ENCODE measurements at regions not wholly inside any gene's neighbourhood (a gene's known extent, or its start where the extent isn't known, plus 50 kb on each side); places are given as distances from the start of the nearest gene placed in this dataset.

GRCh38 chr2:126558029-126558428 lies 97.9 kb upstream of the GYPC start:
- no peaks in the 10 kb centered on the region for H3K79me2 ChIP-seq (ENCODE audit: insufficient read depth, low read length)
- no peak overlapping the region for H2AFZ ChIP-seq (ENCODE audit: low read length)
- no peaks in the 10 kb centered on the region for H3K9me3 ChIP-seq (ENCODE audit: insufficient read depth, low read depth, low read length)
- no peaks in the 10 kb centered on the region for H3F3A ChIP-seq (ENCODE audit: low read depth)
- no peaks in the 10 kb centered on the region for H3K27me3 ChIP-seq (ENCODE audit: insufficient read depth, low read length, poor library complexity, severe bottlenecking)
- no peaks in the 10 kb centered on the region for H4K20me1 ChIP-seq (ENCODE audit: insufficient read depth, low read length, poor library complexity, severe bottlenecking)
- H3K36me3 ChIP-seq (ENCODE audit: insufficient read depth, low read length) = no peaks in the 10 kb centered on the region
- TF ChIP-seq, protein P1, sequence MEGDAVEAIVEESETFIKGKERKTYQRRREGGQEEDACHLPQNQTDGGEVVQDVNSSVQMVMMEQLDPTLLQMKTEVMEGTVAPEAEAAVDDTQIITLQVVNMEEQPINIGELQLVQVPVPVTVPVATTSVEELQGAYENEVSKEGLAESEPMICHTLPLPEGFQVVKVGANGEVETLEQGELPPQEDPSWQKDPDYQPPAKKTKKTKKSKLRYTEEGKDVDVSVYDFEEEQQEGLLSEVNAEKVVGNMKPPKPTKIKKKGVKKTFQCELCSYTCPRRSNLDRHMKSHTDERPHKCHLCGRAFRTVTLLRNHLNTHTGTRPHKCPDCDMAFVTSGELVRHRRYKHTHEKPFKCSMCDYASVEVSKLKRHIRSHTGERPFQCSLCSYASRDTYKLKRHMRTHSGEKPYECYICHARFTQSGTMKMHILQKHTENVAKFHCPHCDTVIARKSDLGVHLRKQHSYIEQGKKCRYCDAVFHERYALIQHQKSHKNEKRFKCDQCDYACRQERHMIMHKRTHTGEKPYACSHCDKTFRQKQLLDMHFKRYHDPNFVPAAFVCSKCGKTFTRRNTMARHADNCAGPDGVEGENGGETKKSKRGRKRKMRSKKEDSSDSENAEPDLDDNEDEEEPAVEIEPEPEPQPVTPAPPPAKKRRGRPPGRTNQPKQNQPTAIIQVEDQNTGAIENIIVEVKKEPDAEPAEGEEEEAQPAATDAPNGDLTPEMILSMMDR (conservative IDR thresholded peaks at IDR 0.05; ENCODE audit: low read length) = no peak
- TF ChIP-seq EZH2phosphoT487 (IDR thresholded peaks at IDR 0.05; ENCODE audit: borderline replicate concordance) = no peak
- H3K4me3 ChIP-seq (ENCODE audit: low read length, poor library complexity, severe bottlenecking) = no peak overlapping the region
- no peak overlapping the region for H3K9ac ChIP-seq (ENCODE audit: low read depth, low read length, poor library complexity, severe bottlenecking)
- H3K4me1 ChIP-seq (ENCODE audit: insufficient read depth, low read length, poor library complexity, severe bottlenecking) = no peaks in the 10 kb centered on the region
- no peak overlapping the region for H3K4me2 ChIP-seq (ENCODE audit: low read depth, low read length, poor library complexity, severe bottlenecking)
- no peaks in the 10 kb centered on the region for H3K9me2 ChIP-seq (replicated peaks; ENCODE audit: low read depth, low read length)

DNA sequence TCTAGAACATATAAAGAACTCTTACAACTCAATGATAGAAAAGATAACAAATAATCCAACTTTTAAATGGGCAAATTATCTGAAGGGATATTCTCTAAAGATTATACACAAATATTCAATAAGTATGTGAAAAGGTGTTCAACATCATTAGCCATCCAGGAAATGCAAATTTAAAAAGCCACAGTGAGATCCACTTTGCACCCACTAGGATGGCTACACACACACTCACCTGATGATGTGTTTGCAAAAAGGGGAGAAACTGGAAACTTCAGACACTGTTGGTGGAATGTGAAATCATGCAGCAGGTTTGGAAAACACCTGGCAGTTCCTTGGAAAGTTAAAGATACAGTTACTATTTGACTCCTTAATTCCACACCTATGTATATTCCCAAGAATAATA lies 87.2 kb upstream of the GYPC start:
- no peaks in the 10 kb centered on the region for H3K4me1 ChIP-seq (ENCODE audit: insufficient read depth, low read length, poor library complexity, severe bottlenecking)
- no peak overlapping the region for H2AFZ ChIP-seq (ENCODE audit: low read length)
- no peak overlapping the region for H3K4me3 ChIP-seq (ENCODE audit: low read length, poor library complexity, severe bottlenecking)
- H3K9me2 ChIP-seq (replicated peaks; ENCODE audit: low read depth, low read length) = no peaks in the 10 kb centered on the region
- H3K27me3 ChIP-seq (ENCODE audit: insufficient read depth, low read length, poor library complexity, severe bottlenecking) = no peaks in the 10 kb centered on the region
- H3K36me3 ChIP-seq (ENCODE audit: insufficient read depth, low read length) = no peaks in the 10 kb centered on the region
- H3F3A ChIP-seq (ENCODE audit: low read depth) = no peaks in the 10 kb centered on the region
- H3K9ac ChIP-seq (ENCODE audit: low read depth, low read length, poor library complexity, severe bottlenecking) = no peak overlapping the region
- no peak overlapping the region for H3K4me2 ChIP-seq (ENCODE audit: low read depth, low read length, poor library complexity, severe bottlenecking)
- no peaks in the 10 kb centered on the region for H4K20me1 ChIP-seq (ENCODE audit: insufficient read depth, low read length, poor library complexity, severe bottlenecking)
- H3K9me3 ChIP-seq (ENCODE audit: insufficient read depth, low read depth, low read length) = no peaks in the 10 kb centered on the region
- TF ChIP-seq, protein P1 (conservative IDR thresholded peaks at IDR 0.05; ENCODE audit: low read length) = no peak
- H3K79me2 ChIP-seq (ENCODE audit: insufficient read depth, low read length) = no peaks in the 10 kb centered on the region

DNA sequence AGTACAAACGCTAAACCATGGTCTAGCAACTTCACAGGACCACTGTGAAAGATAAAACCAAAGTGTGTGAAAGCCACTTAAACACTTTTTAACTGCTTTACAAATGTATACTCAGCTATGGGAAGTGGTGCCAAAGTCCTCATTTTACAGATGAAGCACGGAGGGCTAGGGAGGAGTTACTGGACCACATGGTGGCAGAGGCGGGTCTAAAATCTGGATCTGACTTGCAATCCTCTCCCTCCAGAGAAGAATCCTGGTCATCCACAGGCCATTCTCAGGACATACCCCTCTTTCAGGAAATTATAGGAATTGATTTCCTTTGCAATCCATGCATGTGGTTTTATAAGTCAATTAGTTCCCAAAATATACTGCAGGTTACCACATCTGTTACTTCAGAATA lies 84.6 kb upstream of the GYPC start:
- Histone ChIP-seq H3F3A (ENCODE audit: low read depth) (no peaks in the 10 kb centered on the region), H3K36me3 (ENCODE audit: insufficient read depth, low read length) (no peaks in the 10 kb centered on the region), H3K79me2 (ENCODE audit: insufficient read depth, low read length) (no peaks in the 10 kb centered on the region), H3K9ac (ENCODE audit: low read depth, low read length, poor library complexity, severe bottlenecking) (no peak overlapping the region), H3K4me1 (ENCODE audit: insufficient read depth, low read length, poor library complexity, severe bottlenecking) (no peaks in the 10 kb centered on the region), H3K4me2 (ENCODE audit: low read depth, low read length, poor library complexity, severe bottlenecking) (no peak overlapping the region), H2AFZ (ENCODE audit: low read length) (no peak overlapping the region), H3K9me3 (ENCODE audit: insufficient read depth, low read depth, low read length) (no peaks in the 10 kb centered on the region), H3K4me3 (ENCODE audit: low read length, poor library complexity, severe bottlenecking) (no peak overlapping the region), H3K9me2 (replicated peaks; ENCODE audit: low read depth, low read length) (no peaks in the 10 kb centered on the region), H4K20me1 (ENCODE audit: insufficient read depth, low read length, poor library complexity, severe bottlenecking) (no peaks in the 10 kb centered on the region), H3K27me3 (ENCODE audit: insufficient read depth, low read length, poor library complexity, severe bottlenecking) (no peaks in the 10 kb centered on the region)
- TF ChIP-seq, protein P1 (conservative IDR thresholded peaks at IDR 0.05; ENCODE audit: low read length) = no peak
- TF ChIP-seq EZH2phosphoT487 (IDR thresholded peaks at IDR 0.05; ENCODE audit: borderline replicate concordance) = no peak

All from Loucy (cell line).